HG03439 (cell line): ENCODE measurements at regions not wholly inside any gene's neighbourhood (a gene's known extent, or its start where the extent isn't known, plus 50 kb on each side); places are given as distances from the start of the nearest gene placed in this dataset.

ENCODE experiments used
- ATAC-seq: cut with Tn5 transposase; IDR thresholded peaks from one replicate; pipeline ENCODE4 v1.9.1; 2021; ENCODE audit warnings: mild to moderate bottlenecking, moderate library complexity; ENCODE audit not compliant: unreplicated experiment

GRCh38 chr10:57806675-57807074 is 461.0 kb downstream of the IPMK start:
- ATAC-seq = no peak

GRCh38 chr10:57799625-57800024 is 468.1 kb downstream of the IPMK start:
- no peak for ATAC-seq

GRCh38 chr10:57798830-57799229 is 468.9 kb downstream of the IPMK start:
- no peak for ATAC-seq

- no peak for ATAC-seq
Observed at GRCh38 chr10:57791546-57791945, 476.1 kb downstream of the IPMK start.

GRCh38 chr10:57790703-57791102 is 477.0 kb downstream of the IPMK start:
- no peak for ATAC-seq

- ATAC-seq = no peak
Observed at GRCh38 chr10:57788117-57788516, 479.6 kb downstream of the IPMK start.

GRCh38 chr10:57786850-57787750 is 480.6 kb downstream of the IPMK start:
- no peak for ATAC-seq

- ATAC-seq = no peak
Observed at GRCh38 chr10:57786331-57786730, 481.4 kb downstream of the IPMK start.

GRCh38 chr10:57785546-57785945 is 482.1 kb downstream of the IPMK start:
- ATAC-seq = no peak

GRCh38 chr10:57785068-57785467 is 482.6 kb downstream of the IPMK start:
- no peak for ATAC-seq

GRCh38 chr10:57776688-57777432 is 490.8 kb downstream of the IPMK start:
- ATAC-seq = no peak

- no peak for ATAC-seq
Observed at GRCh38 chr10:57775250-57775649, 492.4 kb downstream of the IPMK start.

GRCh38 chr10:57769298-57769697 is 498.4 kb downstream of the IPMK start:
- no peak for ATAC-seq

- no peak for ATAC-seq
Observed at GRCh38 chr10:57759777-57760176, 507.9 kb downstream of the IPMK start.

GRCh38 chr10:57754803-57755202 is 512.9 kb downstream of the IPMK start:
- ATAC-seq = no peak

GRCh38 chr10:57743711-57744110 is 524.0 kb downstream of the IPMK start:
- ATAC-seq = no peak

- ATAC-seq = no peak
Observed at GRCh38 chr10:57741751-57742150, 525.9 kb downstream of the IPMK start.

- no peak for ATAC-seq
Observed at GRCh38 chr10:57723305-57723704, 544.4 kb downstream of the IPMK start.

GRCh38 chr10:57716884-57717283 is 550.8 kb downstream of the IPMK start:
- no peak for ATAC-seq

GRCh38 chr10:57715233-57715632 is 552.5 kb downstream of the IPMK start:
- no peak for ATAC-seq

- no peak for ATAC-seq
Observed at GRCh38 chr10:57707300-57707658, 560.4 kb downstream of the IPMK start.
